Right kidney (tissue), 1 donor: ENCODE measurements at regions not wholly inside any gene's neighbourhood (a gene's known extent, or its start where the extent isn't known, plus 50 kb on each side); places are given as distances from the start of the nearest gene placed in this dataset.

Experiments
- DNase-seq: peaks from one replicate; pipeline ENCODE4 v3.0.0-alpha.2; 2016

- peak; percentile 40 for DNase-seq
Measured at GRCh38 chr5:141778206-141778605, 96.2 kb upstream of the ARAP3 start.

- DNase-seq: no peak
Measured at GRCh38 chr5:141777711-141778110, 95.7 kb upstream of the ARAP3 start.

- no peak for DNase-seq
Measured at GRCh38 chr5:141777130-141777529, 95.1 kb upstream of the ARAP3 start.

GRCh38 chr5:141773779-141774562 lies 91.9 kb upstream of the ARAP3 start:
- no peak for DNase-seq

- DNase-seq: no peak
Measured at GRCh38 chr5:141772281-141772680, 90.3 kb upstream of the ARAP3 start.

- no peak for DNase-seq
Measured at GRCh38 chr5:141771562-141771961, 89.5 kb upstream of the ARAP3 start.

- no peak for DNase-seq
Measured at GRCh38 chr5:141771031-141771430, 89.0 kb upstream of the ARAP3 start.

GRCh38 chr5:141769671-141770070 lies 87.6 kb upstream of the ARAP3 start:
- no peak for DNase-seq

GRCh38 chr5:141767671-141768070 lies 85.6 kb upstream of the ARAP3 start:
- DNase-seq: no peak

GRCh38 chr5:141765896-141766551 lies 84.0 kb upstream of the ARAP3 start:
- no peak for DNase-seq

GRCh38 chr5:141763541-141763940 lies 81.5 kb upstream of the ARAP3 start:
- DNase-seq: no peak

- no peak for DNase-seq
Measured at GRCh38 chr5:141762790-141763368, 80.8 kb upstream of the ARAP3 start.

GRCh38 chr5:141762316-141762715 lies 80.3 kb upstream of the ARAP3 start:
- DNase-seq: no peak

GRCh38 chr5:141760753-141761152 lies 78.7 kb upstream of the ARAP3 start:
- no peak for DNase-seq

GRCh38 chr5:141760193-141760592 lies 78.2 kb upstream of the ARAP3 start:
- no peak for DNase-seq

GRCh38 chr5:141758310-141758998 lies 76.4 kb upstream of the ARAP3 start:
- peak; percentile 47 for DNase-seq

- DNase-seq: no peak
Measured at GRCh38 chr5:141757402-141757801, 75.4 kb upstream of the ARAP3 start.

GRCh38 chr5:141756196-141756595 lies 74.2 kb upstream of the ARAP3 start:
- DNase-seq: no peak

- peak; percentile 52 for DNase-seq
Measured at GRCh38 chr5:141753971-141754713, 72.1 kb upstream of the ARAP3 start.

GRCh38 chr5:141753143-141753970 lies 71.3 kb upstream of the ARAP3 start:
- no peak for DNase-seq
